ENCODE measurements at regions not wholly inside any gene's neighbourhood (a gene's known extent, or its start where the extent isn't known, plus 50 kb on each side); places are given as distances from the start of the nearest gene placed in this dataset.

- H3K4me3 ChIP-seq = no peak overlapping the region
- H3K9me3 ChIP-seq (ENCODE audit: low read depth) = no peaks in the 10 kb centered on the region
- no peak for DNase-seq
- no peaks in the 10 kb centered on the region for H3K36me3 ChIP-seq (ENCODE audit: low read depth)
- no peaks in the 10 kb centered on the region for H3K4me1 ChIP-seq (ENCODE audit: insufficient read depth)
- H3K79me2 ChIP-seq (ENCODE audit: insufficient read depth) = no peaks in the 10 kb centered on the region
- H3K9ac ChIP-seq = no peak overlapping the region
- no peak overlapping the region for H3K4me2 ChIP-seq (ENCODE audit: unreplicated experiment)
- no peaks in the 10 kb centered on the region for H3F3A ChIP-seq (ENCODE audit: insufficient read depth)
- WGBS, 2 experiments (ENCODE audit: low coverage in 1 of 2, low lambda C conversion rate in 2 of 2, missing lambda C conversion rate in 2 of 2) = 26 to 45% methylated on average over 3 of the region's 3 CpGs
- TF ChIP-seq EZH2phosphoT487 (IDR thresholded peaks at IDR 0.05; ENCODE audit: insufficient read depth, low read depth) (no peak), EZH2 (IDR thresholded peaks at IDR 0.05; ENCODE audit: insufficient read depth, poor library complexity, severe bottlenecking) (no peak)
- no peaks in the 10 kb centered on the region for H3K9me2 ChIP-seq (ENCODE audit: insufficient read depth)
- H3K27me3 ChIP-seq (replicated peaks; ENCODE audit: insufficient read depth) = no peaks in the 10 kb centered on the region
- H4K20me1 ChIP-seq (ENCODE audit: insufficient read depth) = no peaks in the 10 kb centered on the region
- in situ Hi-C loops (cut with MboI) = no loop called here
- H3K27ac ChIP-seq = no peak overlapping the region
- H2AFZ ChIP-seq = no peak overlapping the region
Measured at GRCh38 chr22:47696776-47697175, 934.3 kb downstream of the TBC1D22A start.

- Histone ChIP-seq H3K4me3 (no peak overlapping the region), H3K4me1 (ENCODE audit: insufficient read depth) (no peaks in the 10 kb centered on the region), H3K36me3 (ENCODE audit: low read depth) (no peaks in the 10 kb centered on the region), H2AFZ (no peak overlapping the region), H3K4me2 (ENCODE audit: unreplicated experiment) (no peak overlapping the region), H3K9me2 (ENCODE audit: insufficient read depth) (no peaks in the 10 kb centered on the region), H3F3A (ENCODE audit: insufficient read depth) (no peaks in the 10 kb centered on the region), H3K9me3 (ENCODE audit: low read depth) (no peaks in the 10 kb centered on the region), H3K79me2 (ENCODE audit: insufficient read depth) (no peaks in the 10 kb centered on the region), H4K20me1 (ENCODE audit: insufficient read depth) (no peaks in the 10 kb centered on the region), H3K9ac (no peak overlapping the region), H3K27me3 (replicated peaks; ENCODE audit: insufficient read depth) (no peaks in the 10 kb centered on the region), H3K27ac (no peak overlapping the region)
- DNase-seq = no peak
- in situ Hi-C loops (cut with MboI) = no loop called here
- TF ChIP-seq EZH2phosphoT487 (IDR thresholded peaks at IDR 0.05; ENCODE audit: insufficient read depth, low read depth) = no peak
- no peak for TF ChIP-seq EZH2 (IDR thresholded peaks at IDR 0.05; ENCODE audit: insufficient read depth, poor library complexity, severe bottlenecking)
- WGBS, 2 experiments (ENCODE audit: low coverage in 1 of 2, low lambda C conversion rate in 2 of 2, missing lambda C conversion rate in 2 of 2) = 20 to 29% methylated on average over 5 of the region's 5 CpGs
Measured at GRCh38 chr22:47695176-47695575, 932.7 kb downstream of the TBC1D22A start.

- no peaks in the 10 kb centered on the region for H3K27me3 ChIP-seq (replicated peaks; ENCODE audit: insufficient read depth)
- no peak overlapping the region for H3K4me3 ChIP-seq
- no peak overlapping the region for H3K9ac ChIP-seq
- no peak for TF ChIP-seq EZH2 (IDR thresholded peaks at IDR 0.05; ENCODE audit: insufficient read depth, poor library complexity, severe bottlenecking)
- TF ChIP-seq EZH2phosphoT487 (IDR thresholded peaks at IDR 0.05; ENCODE audit: insufficient read depth, low read depth) = no peak
- no peak for DNase-seq
- no peaks in the 10 kb centered on the region for H3K4me1 ChIP-seq (ENCODE audit: insufficient read depth)
- H3K9me2 ChIP-seq (ENCODE audit: insufficient read depth) = no peaks in the 10 kb centered on the region
- H3K4me2 ChIP-seq (ENCODE audit: unreplicated experiment) = no peak overlapping the region
- no peaks in the 10 kb centered on the region for H3K79me2 ChIP-seq (ENCODE audit: insufficient read depth)
- no peak overlapping the region for H3K27ac ChIP-seq
- H3F3A ChIP-seq (ENCODE audit: insufficient read depth) = no peaks in the 10 kb centered on the region
- no peak overlapping the region for H2AFZ ChIP-seq
- in situ Hi-C loops (cut with MboI) = no loop called here
- no peaks in the 10 kb centered on the region for H4K20me1 ChIP-seq (ENCODE audit: insufficient read depth)
- H3K9me3 ChIP-seq (ENCODE audit: low read depth) = no peaks in the 10 kb centered on the region
- H3K36me3 ChIP-seq (ENCODE audit: low read depth) = no peaks in the 10 kb centered on the region
- WGBS, 2 experiments (ENCODE audit: low coverage in 1 of 2, low lambda C conversion rate in 2 of 2, missing lambda C conversion rate in 2 of 2) = 41 to 49% methylated on average over 4 of the region's 4 CpGs
Measured at GRCh38 chr22:47694536-47695130, 932.2 kb downstream of the TBC1D22A start.

DNA sequence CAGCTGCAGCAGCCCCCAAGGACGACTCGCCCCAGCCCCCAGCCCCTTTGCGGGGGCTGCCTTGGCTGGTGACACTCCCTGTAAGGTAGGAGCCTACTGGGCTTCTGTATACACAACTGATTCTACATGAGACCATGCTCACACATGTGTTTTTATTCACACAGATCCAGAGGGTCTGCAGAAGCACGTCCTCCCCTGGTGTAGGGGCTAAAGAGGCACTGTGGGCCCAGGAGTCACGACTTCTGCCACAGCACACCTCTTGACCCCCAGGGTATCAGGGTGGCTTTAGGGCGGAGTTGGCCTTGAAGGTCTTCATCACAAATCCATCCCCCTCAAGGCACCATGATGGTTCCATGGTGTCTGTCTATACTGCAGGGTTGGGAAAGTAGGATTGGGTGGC is 931.2 kb downstream of the TBC1D22A start:
- in situ Hi-C loops (cut with MboI) = no loop called here
- TF ChIP-seq EZH2 (IDR thresholded peaks at IDR 0.05; ENCODE audit: insufficient read depth, poor library complexity, severe bottlenecking) (no peak), EZH2phosphoT487 (IDR thresholded peaks at IDR 0.05; ENCODE audit: insufficient read depth, low read depth) (no peak)
- H3K36me3 ChIP-seq (ENCODE audit: low read depth) = no peaks in the 10 kb centered on the region
- no peaks in the 10 kb centered on the region for H3K9me3 ChIP-seq (ENCODE audit: low read depth)
- no peak overlapping the region for H3K27ac ChIP-seq
- no peak overlapping the region for H3K4me3 ChIP-seq
- H2AFZ ChIP-seq = no peak overlapping the region
- 37 to 38% methylated on average over 6 of the region's 6 CpGs for WGBS, 2 experiments (ENCODE audit: low coverage in 1 of 2, low lambda C conversion rate in 2 of 2, missing lambda C conversion rate in 2 of 2)
- DNase-seq = no peak
- no peaks in the 10 kb centered on the region for H3K9me2 ChIP-seq (ENCODE audit: insufficient read depth)
- H3K4me2 ChIP-seq (ENCODE audit: unreplicated experiment) = no peak overlapping the region
- no peak overlapping the region for H3K9ac ChIP-seq
- no peaks in the 10 kb centered on the region for H3F3A ChIP-seq (ENCODE audit: insufficient read depth)
- no peaks in the 10 kb centered on the region for H4K20me1 ChIP-seq (ENCODE audit: insufficient read depth)
- H3K27me3 ChIP-seq (replicated peaks; ENCODE audit: insufficient read depth) = no peaks in the 10 kb centered on the region
- no peaks in the 10 kb centered on the region for H3K79me2 ChIP-seq (ENCODE audit: insufficient read depth)
- H3K4me1 ChIP-seq (ENCODE audit: insufficient read depth) = no peaks in the 10 kb centered on the region

- Histone ChIP-seq H3K9me2 (ENCODE audit: insufficient read depth) (no peaks in the 10 kb centered on the region), H3K4me3 (no peak overlapping the region), H3K4me2 (ENCODE audit: unreplicated experiment) (no peak overlapping the region), H3K4me1 (ENCODE audit: insufficient read depth) (no peaks in the 10 kb centered on the region), H3K9ac (no peak overlapping the region), H3K36me3 (ENCODE audit: low read depth) (no peaks in the 10 kb centered on the region), H4K20me1 (ENCODE audit: insufficient read depth) (no peaks in the 10 kb centered on the region), H2AFZ (no peak overlapping the region), H3K9me3 (ENCODE audit: low read depth) (no peaks in the 10 kb centered on the region), H3K79me2 (ENCODE audit: insufficient read depth) (no peaks in the 10 kb centered on the region), H3K27ac (no peak overlapping the region), H3F3A (ENCODE audit: insufficient read depth) (no peaks in the 10 kb centered on the region), H3K27me3 (replicated peaks; ENCODE audit: insufficient read depth) (no peaks in the 10 kb centered on the region)
- DNase-seq = no peak
- in situ Hi-C loops (cut with MboI) = no loop called here
- TF ChIP-seq EZH2 (IDR thresholded peaks at IDR 0.05; ENCODE audit: insufficient read depth, poor library complexity, severe bottlenecking) (no peak), EZH2phosphoT487 (IDR thresholded peaks at IDR 0.05; ENCODE audit: insufficient read depth, low read depth) (no peak)
- 21 to 23% methylated on average over 12 of the region's 12 CpGs for WGBS, 2 experiments (ENCODE audit: low coverage in 1 of 2, low lambda C conversion rate in 2 of 2, missing lambda C conversion rate in 2 of 2)
Measured at GRCh38 chr22:47692811-47693210, 930.4 kb downstream of the TBC1D22A start.
